Esophagus squamous epithelium (tissue), 4 donors: ENCODE measurements at regions not wholly inside any gene's neighbourhood (a gene's known extent, or its start where the extent isn't known, plus 50 kb on each side); places are given as distances from the start of the nearest gene placed in this dataset.

Source experiments
- CTCF ChIP-seq, 6 experiments: fragments of 450-650 bp in 4 of 6; fragments of 200-600 bp in 2 of 6; sonication (generic) in 2 of 6; IDR thresholded peaks; one replicate each; pipeline ENCODE4 v1.5.1; 2016 to 2019; ENCODE audit warnings: antibody characterized with exemption in 6 of 6, mild to moderate bottlenecking in 4 of 6, moderate library complexity in 4 of 6
- POLR2A ChIP-seq, 4 donors: fragments of 450-650 bp; IDR thresholded peaks; one replicate each; pipeline ENCODE4 v1.6.1; 2017; ENCODE audit warnings: antibody characterized with exemption in 4 of 4, mild to moderate bottlenecking in 4 of 4, moderate library complexity in 3 of 4

GRCh38 chr6:94845742-94846141 is 731.6 kb upstream of the MANEA start:
- no peak for TF ChIP-seq CTCF (IDR thresholded peaks at IDR 0.05)
- no peak for TF ChIP-seq POLR2A (IDR thresholded peaks at IDR 0.05)
